Renal cortex interstitium (tissue), 11 donors: ENCODE measurements at regions not wholly inside any gene's neighbourhood (a gene's known extent, or its start where the extent isn't known, plus 50 kb on each side); places are given as distances from the start of the nearest gene placed in this dataset.
"Not testable (repeated sequence)": the region's sequence is repeated elsewhere in the genome, so short reads cannot be mapped to it uniquely, and the experiment has no call there.

Source experiments
- DNase-seq, 11 donors: peaks; one replicate each; pipeline ENCODE4 v3.0.0-alpha.2; 2013; ENCODE audit warnings: low read depth in 9 of 11, low spot score in 4 of 11; ENCODE audit errors: extremely low read depth in 1 of 11

DNA sequence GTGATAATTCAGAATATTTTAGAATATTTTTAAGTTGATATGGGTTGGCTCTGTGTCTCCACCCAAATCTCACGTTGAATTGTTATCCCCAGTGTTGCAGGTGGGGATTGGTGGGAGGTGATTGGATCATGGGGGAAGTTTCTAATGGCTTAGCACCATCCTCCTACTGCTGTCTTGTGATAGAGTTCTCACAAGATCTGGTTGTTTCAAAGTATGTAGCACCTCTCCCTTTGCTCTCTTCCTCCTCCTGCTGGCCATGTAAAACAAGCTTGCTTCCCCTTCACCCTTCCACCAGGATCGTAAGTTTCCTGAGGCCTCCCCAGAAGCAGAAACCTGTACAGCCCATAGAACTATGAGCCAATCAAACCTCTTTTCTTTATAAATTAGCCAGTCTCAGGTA is 214.6 kb upstream of the C9orf72 start:
- DNase-seq, result no peak

DNA sequence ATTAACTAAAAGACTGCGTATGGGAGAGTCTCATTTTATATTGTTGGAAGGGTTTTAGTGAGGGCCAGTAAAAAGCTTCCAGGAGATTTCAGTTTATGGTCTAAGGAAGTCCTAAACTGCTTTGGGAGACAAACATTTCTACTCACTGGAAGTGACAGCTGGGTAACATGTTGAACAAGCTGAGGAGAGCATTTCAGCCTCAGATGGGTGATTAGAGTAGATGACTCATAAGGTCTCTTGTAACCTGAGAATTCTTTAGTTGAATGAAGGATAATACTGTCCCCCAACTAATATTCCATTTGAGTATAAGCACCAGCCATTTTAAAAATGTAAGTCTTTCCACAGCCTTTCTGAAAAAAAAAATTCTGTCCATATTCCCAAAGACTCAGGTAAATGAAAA is 218.0 kb upstream of the C9orf72 start:
- no peak for DNase-seq

DNA sequence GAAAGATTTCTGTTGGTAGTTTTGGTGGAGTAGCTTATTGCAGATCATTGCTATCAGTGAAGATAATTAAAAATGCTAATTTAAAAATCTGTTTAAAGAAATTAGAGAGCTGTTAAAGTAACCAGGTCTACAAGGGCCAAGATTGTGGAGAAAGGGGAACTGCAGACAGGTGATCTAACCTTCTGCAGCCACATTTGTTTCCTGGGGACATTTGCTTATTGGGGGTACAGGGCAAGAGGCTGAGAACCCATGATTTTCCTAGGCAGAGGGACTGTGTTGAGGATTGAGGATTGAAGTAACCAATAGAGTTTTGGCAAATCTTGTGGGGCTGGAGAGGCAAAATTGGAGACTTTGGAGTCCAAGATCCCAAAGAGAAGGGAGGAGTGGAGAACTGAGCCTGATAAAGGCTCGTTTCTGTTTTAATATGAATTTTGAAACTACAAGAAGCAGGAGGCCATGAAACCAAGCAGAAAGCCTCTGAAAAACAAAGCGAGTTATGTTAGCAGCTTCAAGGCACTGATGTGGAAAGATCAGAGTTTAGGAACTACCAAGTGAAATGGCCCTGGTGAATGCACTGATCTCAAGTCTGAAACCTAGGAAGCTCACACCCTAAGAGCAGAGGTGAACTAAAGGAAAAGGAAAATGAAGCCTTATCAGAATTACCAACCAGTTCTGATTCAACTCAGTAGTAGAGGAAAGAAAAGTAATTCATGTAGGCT is 219.8 kb upstream of the C9orf72 start:
- no peak for DNase-seq

DNA sequence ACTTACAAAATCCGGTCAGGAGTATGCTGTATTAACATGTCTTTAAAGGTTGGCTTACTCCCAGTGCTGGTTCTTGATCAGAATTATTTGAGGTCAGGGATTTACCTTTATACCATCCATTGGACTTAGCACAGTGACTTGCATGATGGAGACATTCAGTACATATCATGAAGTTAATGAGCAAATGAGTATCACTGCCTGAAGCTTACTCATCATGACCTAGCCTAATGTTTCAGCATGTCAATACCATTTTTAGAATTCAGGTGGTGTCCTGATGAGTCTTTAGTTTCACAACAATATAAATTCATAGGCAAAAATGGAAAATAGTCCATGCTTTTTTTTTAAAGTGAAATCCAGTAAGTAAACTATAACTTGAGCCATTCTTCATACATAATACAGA is 226.0 kb upstream of the C9orf72 start:
- DNase-seq, result no peak

DNA sequence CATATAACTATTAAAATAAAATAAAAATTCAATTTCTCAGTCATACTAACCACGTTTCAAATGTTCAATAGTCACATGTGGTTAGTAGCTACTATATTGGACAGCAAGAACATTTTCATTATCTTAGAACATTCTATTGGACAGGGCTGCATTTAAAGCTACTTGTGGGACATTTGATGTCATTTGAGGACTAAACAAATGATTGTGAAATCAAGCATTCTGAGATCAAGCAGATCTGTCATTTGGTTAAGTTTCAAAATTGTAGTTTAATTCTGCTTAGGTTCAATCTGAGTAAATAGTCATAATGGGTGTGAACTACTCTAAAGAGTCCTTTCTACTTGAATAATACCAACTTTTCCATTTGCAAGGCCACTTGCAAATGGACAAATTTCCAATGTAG is 226.9 kb upstream of the C9orf72 start:
- no peak for DNase-seq

DNA sequence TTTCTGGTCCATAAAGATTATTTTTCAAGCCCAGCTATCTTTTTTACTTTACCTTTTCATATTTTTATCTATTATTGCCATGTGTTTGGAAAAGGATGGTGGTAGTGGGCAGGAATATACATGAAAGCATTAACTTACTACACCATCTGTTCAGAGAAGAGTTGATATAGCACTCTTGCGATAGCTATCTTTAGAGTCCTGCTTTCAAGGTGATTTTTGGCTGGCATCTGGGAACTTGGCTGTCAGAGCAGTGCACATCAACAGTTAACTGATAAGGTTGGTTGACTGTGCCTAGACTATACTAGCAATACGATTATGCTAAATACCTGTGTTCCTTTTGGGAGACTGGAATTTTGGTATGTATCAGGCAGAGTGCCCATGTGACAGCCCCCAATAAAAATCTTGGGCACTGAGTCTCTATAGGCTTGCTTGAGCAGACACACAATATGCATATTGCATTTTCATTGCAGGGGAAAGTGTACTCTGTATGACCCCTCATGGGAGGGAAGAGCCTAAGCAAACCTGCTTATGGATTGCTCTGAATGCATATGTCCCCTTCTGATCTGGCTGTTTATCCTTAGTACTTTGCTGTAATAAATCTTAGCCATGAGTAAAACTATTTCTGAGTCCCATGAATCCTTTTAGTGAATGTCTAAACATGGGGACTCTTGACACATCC is 227.6 kb upstream of the C9orf72 start:
- no peak for DNase-seq

DNA sequence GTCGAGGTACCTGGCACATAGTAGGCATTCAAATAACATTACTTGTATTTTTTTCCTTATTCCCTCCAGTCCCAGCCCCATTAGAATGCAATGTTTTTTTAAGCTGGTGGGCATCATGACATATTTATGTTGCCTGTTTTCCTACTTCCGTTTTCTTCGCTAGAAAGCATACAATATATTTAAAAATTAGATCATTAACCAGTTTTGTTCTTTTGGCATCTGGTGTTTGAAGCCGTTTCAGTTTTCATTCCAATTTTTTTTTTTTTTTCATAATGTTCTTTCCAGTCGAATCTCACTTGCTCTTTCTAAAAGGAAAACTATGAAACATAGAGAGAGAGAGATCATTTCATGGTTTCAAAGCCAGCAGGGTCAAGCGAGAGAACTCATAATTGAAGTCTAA is 228.3 kb upstream of the C9orf72 start:
- no peak for DNase-seq

DNA sequence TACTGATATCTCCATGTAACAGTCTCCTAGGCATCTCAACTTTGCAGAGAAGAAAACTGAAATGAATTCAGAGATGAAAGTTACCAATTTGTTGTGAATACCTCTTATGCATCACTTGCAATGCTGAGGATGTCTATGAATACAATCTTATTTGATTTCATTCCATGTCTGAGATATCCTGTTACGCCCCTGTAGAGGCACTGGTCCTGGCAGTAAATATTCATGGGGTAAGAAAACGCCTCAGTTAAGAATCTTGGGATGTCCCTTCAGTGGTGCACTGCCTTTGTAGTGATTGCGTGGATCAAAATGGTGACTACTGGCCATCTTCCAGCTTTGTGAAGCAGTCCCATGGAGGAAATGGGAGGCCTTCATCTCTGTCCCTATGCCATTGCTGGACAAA is 229.1 kb upstream of the C9orf72 start:
- no peak for DNase-seq

DNA sequence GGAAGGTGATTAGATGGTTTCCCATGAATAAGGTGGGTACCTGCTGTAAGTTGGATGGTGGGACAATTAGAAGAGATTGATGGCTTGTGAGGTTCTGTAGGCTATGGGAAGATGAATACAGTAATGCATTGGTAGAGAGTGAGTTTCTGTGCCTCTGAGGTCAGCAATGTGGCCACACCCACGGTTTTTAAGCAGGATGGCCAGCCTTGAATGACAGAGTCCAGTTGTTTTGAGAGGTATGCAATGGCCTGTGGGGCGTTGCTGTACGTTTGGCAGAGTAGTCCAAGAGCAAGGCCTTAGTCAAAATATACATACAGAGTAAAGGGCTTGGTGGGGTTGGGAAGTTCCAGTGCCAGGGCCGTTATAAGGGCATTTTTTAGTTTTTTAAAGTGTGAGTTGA is 235.6 kb upstream of the C9orf72 start:
- no peak for DNase-seq

DNA sequence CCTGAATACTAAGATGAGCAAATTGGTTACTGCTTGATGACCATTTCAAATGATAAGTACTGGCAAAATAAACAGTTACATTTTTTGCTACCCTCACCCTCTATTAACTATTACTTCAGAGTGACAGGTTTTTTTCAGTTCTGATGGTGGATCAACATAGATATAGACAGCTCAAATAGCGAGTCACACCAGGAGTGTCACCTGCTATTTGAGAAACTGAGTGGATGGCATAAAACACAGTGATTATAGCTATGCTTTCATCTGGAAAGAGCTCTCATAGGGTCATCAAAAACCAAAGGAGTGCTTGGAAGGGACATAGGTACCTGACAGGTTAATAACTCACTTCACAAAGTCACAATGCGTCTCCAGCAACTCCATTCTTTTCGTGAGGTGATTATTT is 244.5 kb upstream of the C9orf72 start:
- DNase-seq, result no peak

DNA sequence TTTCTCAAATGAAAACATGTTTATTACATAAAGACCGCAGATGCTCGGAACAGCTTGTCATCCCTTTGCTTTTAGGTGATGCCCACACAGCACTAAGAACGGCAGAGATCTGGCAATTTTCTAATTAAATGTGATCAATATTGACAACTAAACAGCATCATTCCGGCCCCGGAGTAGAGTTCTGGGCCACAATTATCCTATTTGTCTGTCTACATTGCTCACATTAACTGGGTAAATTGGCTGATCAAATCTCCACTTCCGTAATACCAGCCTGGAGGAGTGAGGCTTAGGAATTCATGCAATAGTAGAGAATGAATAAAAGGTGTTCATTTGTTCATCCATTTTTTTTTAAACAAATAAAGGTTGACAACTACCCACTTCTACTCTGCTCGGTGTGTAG is 245.1 kb upstream of the C9orf72 start:
- no peak for DNase-seq

DNA sequence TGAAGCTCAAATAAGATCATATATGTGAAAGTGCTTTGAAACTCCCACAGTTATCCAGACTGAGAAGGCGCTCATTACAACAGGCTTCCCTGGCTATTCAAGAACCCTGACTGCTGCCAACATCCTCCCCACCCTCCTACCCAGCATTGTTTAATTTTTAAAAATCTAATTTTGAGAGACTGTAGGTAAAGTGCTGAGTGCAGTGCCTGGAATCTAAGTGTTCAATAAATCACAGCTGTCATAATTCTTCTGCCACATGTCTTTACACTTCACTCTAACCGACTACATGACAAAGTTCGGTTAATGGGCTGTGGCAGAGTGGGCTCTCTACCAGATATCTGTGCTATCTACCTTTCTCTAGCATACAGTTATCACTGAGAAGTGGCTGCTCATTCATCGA is 255.6 kb upstream of the C9orf72 start:
- DNase-seq, result no peak

DNA sequence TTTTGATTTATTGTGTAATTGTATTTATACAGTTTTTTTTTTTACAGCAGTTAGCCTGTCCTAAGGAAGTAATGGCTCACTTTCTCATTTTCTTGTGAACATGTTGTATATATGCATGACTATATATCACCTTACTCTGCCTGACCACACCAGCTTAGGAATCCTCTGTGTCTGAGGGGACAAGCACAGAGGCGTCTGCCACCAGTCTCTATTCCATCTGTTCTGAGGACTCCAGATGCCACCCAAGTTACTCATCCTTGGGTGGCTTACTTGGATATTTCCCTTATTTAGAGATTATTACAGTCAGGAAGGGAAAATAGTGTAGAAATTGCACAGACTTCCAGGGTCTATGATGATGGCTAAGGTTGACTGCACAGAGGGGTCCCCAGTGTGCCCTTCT is 256.3 kb upstream of the C9orf72 start:
- no peak for DNase-seq

DNA sequence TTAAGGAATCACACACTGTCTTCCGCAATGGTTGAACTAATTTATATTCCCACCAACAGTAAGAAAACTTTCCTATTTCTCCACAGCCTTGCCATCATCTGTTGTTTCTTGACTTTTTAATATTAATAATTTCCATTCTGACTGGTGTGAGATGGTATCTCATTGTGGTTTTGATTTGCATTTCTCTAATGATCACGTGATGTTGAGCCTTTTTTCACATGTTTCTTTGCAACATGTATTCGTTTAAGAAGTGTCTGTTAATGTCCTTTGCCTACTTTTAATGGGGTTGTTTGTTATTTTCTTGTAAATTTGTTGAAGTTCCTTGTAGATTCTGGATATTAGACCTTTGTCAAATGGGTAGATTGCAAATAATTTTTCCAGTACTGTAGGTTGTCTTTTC is 258.8 kb upstream of the C9orf72 start:
- not testable (repeated sequence) for DNase-seq

DNA sequence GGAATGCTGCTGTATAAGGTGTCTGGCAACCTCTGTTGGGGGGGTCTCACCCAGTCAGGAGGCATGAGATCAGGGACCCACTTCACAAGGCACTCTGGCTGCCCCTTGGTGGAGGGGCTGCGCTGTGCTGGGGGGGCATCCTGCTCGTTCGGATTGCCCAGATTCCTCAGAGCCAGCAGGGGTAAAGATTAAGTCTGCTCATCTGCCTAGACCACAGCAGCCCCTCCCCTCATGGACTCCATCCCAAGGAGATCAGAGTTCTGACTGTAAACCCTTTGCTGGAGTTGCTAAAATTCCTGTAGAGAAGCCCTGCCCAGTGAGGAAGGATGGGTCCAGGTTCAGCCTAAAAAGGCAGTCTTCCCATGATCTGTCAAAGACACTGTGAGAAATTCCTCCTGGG is 262.0 kb upstream of the C9orf72 start:
- no peak for DNase-seq

DNA sequence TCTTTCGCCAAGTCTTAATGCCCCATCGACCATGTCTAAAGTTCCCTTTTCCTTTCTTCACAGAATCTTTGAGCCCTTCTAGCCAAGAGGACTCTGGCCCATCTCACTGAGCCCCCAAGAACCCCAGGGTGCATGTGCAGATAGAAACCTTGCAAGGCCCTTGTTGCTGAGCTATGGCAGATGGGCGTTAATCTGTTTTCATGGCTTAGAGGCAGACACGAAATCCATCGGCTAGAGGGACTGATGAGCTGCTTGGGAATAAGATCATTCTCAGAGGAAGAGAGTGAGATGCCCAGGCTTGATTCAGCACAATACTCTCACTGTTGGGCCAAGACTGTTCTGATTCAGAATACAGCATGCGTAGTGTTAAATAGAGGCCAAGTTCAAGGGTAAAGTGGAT is 262.5 kb upstream of the C9orf72 start:
- DNase-seq, result no peak

DNA sequence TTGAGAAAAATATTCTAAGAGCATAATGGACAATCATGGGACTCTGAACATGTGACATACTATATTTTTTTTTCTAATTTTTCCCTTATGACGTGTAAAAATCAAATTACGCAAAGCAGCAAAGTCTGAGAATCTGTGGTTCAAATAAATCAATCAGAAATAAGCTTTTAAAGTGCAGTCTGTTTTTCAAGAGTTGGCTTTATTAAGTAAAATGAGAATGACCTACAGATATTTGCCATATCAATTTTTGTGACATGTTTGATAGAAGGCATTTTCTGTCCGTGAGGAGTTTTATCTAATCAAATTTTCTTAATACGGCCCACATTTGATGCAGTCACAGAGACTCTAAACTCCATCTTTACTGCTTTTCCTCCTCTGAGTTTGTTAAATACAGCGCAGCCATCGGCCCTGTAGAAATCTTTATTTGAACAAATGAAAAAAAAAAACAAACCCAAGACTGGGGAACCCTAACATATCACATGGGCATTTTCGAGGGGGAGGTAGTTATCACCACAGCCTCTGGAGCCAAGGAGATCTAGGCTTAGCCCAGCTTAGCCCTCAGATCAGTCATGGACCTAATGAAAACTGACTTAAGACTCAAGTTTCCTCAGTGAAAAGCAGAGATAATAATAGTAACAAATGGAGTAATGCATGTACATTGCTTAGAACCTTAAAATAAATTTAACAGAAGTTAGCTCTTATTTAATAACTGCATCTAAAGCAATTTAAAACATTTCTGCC is 263.6 kb upstream of the C9orf72 start:
- DNase-seq, result no peak

DNA sequence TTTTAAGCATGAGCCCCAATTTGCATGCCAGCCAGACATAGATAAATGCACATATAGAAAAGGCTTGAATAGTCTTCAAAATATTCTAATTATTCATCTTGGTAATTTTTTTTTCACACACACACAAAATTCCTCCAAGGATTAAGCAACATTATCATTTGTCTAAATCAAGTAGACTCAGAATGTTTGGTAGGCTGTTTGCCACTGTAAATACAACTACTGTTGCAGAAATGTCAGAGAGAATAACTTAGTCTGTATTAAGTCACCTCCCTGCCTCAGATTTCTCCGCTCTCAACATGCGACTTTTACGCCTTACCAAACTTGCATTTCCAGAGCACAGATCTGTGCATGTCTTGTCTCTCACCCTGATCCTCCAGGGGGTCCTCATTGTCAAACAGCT is 265.6 kb upstream of the C9orf72 start:
- no peak for DNase-seq

DNA sequence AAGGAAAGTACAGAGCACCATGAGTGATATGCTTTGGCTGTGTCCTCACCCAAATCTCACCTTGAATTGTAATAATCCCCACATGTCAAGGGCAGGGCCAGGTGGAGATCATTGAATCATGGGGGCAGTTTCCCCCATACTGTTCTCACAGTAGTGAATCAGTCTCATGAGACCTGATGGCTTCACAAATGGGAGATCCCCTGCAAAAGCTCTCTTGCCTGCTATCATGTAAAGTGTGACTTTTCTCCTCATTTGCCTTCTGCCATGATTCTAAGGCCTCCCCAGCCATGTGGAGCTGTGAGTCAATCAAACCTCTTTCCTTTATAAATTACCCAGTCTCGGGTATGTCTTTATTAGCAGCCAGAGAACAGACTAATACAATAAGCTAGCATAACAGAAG is 266.5 kb upstream of the C9orf72 start:
- DNase-seq, result not testable (repeated sequence)

DNA sequence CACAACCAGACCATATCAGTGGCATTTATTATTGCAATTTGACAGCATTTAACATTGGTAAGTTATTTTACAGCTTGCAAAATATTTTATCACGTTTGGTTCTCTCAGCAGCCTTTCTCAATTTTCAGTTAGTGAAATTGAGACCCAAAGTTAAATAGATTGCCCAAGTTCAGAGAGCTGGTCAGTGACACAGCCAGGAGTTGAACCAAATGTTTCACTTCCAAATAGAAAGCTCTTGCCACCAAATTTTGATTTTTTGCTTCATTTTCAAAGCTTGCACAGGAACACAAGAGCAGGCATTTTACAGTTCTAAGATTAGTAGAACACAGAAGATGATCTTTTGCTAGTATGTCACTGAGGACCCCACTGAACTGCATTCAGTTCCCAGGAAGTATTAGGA is 271.5 kb upstream of the C9orf72 start:
- no peak for DNase-seq
